GM12878 (cell line): ENCODE measurements at regions not wholly inside any gene's neighbourhood (a gene's known extent, or its start where the extent isn't known, plus 50 kb on each side); places are given as distances from the start of the nearest gene placed in this dataset.
A peak's percentile ranks its signal among the peaks of the same experiment; 100 is the strongest.

Source experiments
- ATAC-seq: fragments of 200-7000 bp; cut with Tn5 transposase; 3 replicates; pipeline ENCODE4 v1.9.1; 2020; ENCODE audit warnings: mild to moderate bottlenecking, moderate library complexity
- BruUV-seq: library from RNA; stranded (reverse); fragments of 400-500 nt; replicated peaks from 2 replicates; lab custom pipeline; 2021; lab: Mats Ljungman, UMichigan
- CTCF ChIA-PET: fragments of 300-600 bp; sonication (Branson Sonifier 250); formaldehyde crosslinking; extraction: SDS; loops from one replicate; lab custom pipeline; 2021; ENCODE audit warnings: inconsistent platforms; lab: Yijun Ruan, JAX
- POLR2A ChIA-PET: fragments of 350-600 bp; formaldehyde crosslinking; extraction: SDS; loops from one replicate; lab custom pipeline; 2021; ENCODE audit warnings: inconsistent platforms; lab: Charles Lee
- RAD21 ChIA-PET: fragments of 300-600 bp; sonication (Branson Sonifier 250); formaldehyde crosslinking; loops from one replicate; lab custom pipeline; 2023; ENCODE audit warnings: antibody characterized with exemption; ENCODE audit not compliant: unreplicated experiment; lab: Charles Lee
- SMC1A ChIA-PET: fragments of 300-600 bp; sonication (Branson Sonifier 250); formaldehyde crosslinking; loops from one replicate; lab custom pipeline; 2023; ENCODE audit not compliant: unreplicated experiment, uncharacterized antibody; lab: Charles Lee
- DNase-seq: peaks from one replicate; pipeline ENCODE4 v3.0.0-alpha.2; 2011; ENCODE audit warnings: low read depth, low spot score
- FAIRE-seq: peaks from 3 replicates; lab custom pipeline; 2011; peaks lifted over from hg19 to GRCh38; lab: Jason Lieb, UNC
- H2AFZ ChIP-seq: 2 replicates; pipeline ENCODE4 v1.6.0; 2011; ENCODE audit warnings: low read depth, low read length, control low read depth; ENCODE audit not compliant: control insufficient read depth
- H3K27ac ChIP-seq: 2 replicates; pipeline ENCODE4 v1.5.1; 2011; ENCODE audit warnings: control low read depth; ENCODE audit not compliant: control insufficient read depth, insufficient read depth
- H3K27me3 ChIP-seq, 2 experiments: replicated peaks in 1 of 2; 2 replicates each; pipeline versions ENCODE4 v1.6.0 to v1.6.1; 2011; ENCODE audit warnings: low read length in 1 of 2; ENCODE audit not compliant: control insufficient read depth in 2 of 2, insufficient read depth in 2 of 2
- H3K36me3 ChIP-seq, 2 experiments: 2 replicates each; pipeline ENCODE4 v1.5.1; 2011; ENCODE audit warnings: low read length in 1 of 2; ENCODE audit not compliant: control insufficient read depth in 2 of 2, insufficient read depth in 2 of 2
- H3K4me1 ChIP-seq: 2 replicates; pipeline ENCODE4 v1.6.1; 2011; ENCODE audit warnings: mild to moderate bottlenecking, low read length, moderate library complexity, mixed read lengths; ENCODE audit not compliant: control insufficient read depth, insufficient read depth
- H3K4me2 ChIP-seq: 2 replicates; pipeline ENCODE4 v1.6.0; 2011; ENCODE audit warnings: control low read depth; ENCODE audit not compliant: control insufficient read depth, insufficient read depth
- H3K4me3 ChIP-seq: fragments of 200-600 bp; sonication (generic); 2 replicates; pipeline ENCODE4 v1.5.1; 2016
- H3K79me2 ChIP-seq: 2 replicates; pipeline ENCODE4 v1.6.0; 2011; ENCODE audit warnings: low read length; ENCODE audit not compliant: control insufficient read depth, insufficient read depth
- H3K9ac ChIP-seq: 2 replicates; pipeline ENCODE4 v1.8.0; 2011; ENCODE audit warnings: low read length, control low read depth, mixed read lengths; ENCODE audit not compliant: control insufficient read depth, insufficient read depth
- H3K9me3 ChIP-seq: replicated peaks from 3 replicates; pipeline ENCODE4 v1.5.1; 2011; ENCODE audit warnings: mild to moderate bottlenecking, low read length; ENCODE audit not compliant: control insufficient read depth, insufficient read depth
- H4K20me1 ChIP-seq: 2 replicates; pipeline ENCODE4 v1.6.0; 2011; ENCODE audit not compliant: control insufficient read depth, insufficient read depth
- CBFB ChIP-seq: IDR thresholded peaks from 2 replicates; pipeline ENCODE4 v1.6.1; 2016; ENCODE audit warnings: antibody characterized with exemption, low read depth
- JUNB ChIP-seq: IDR thresholded peaks from 2 replicates; pipeline ENCODE4 v1.6.1; 2016; ENCODE audit warnings: antibody characterized with exemption, mild to moderate bottlenecking
- MTA2 ChIP-seq: fragments of 450-650 bp; IDR thresholded peaks from 2 replicates; pipeline ENCODE4 v1.6.1; 2016; ENCODE audit warnings: low read depth, mild to moderate bottlenecking, moderate library complexity
- PAX5 ChIP-seq: IDR thresholded peaks from 2 replicates; pipeline ENCODE4 v1.6.1; 2011; ENCODE audit warnings: low read depth, low read length, borderline replicate concordance
- POLR2A ChIP-seq: IDR thresholded peaks from 2 replicates; pipeline ENCODE4 v1.6.1; 2011; ENCODE audit warnings: low read depth, mild to moderate bottlenecking, low read length
- SIN3A ChIP-seq: IDR thresholded peaks from 2 replicates; pipeline ENCODE4 v1.6.1; 2012; ENCODE audit warnings: low read depth, low read length, improper control_type of control experiment
- SPI1 ChIP-seq: IDR thresholded peaks from 2 replicates; pipeline ENCODE4 v1.6.1; 2011; ENCODE audit warnings: low read depth, mild to moderate bottlenecking, low read length, moderate library complexity, borderline replicate concordance; ENCODE audit not compliant: insufficient read depth
- ZNF274 ChIP-seq: IDR thresholded peaks from one replicate; pipeline ENCODE4 v1.8.0; 2011; ENCODE audit not compliant: insufficient read length, insufficient read depth
- WGBS: methylation state at CpG from one replicate; pipeline ENCODE4 v1.1.6; 2016; ENCODE audit warnings: low lambda C conversion rate; ENCODE audit not compliant: insufficient replicate concordance, insufficient coverage; ENCODE audit errors: missing lambda C conversion rate; 5-methylcytosine and 5-hydroxymethylcytosine counted together
- in situ Hi-C: fragments of 300-500 bp; cut with MboI; formaldehyde crosslinking; loops from 9 replicates; pipeline ENCODE4 v1.14.3; 2018; ENCODE audit warnings: mixed read lengths
- intact Hi-C: fragments of 100-400 bp; cut with micrococcal nuclease; formaldehyde crosslinking; loops from one replicate; pipeline ENCODE4 v1.14.2; 2022; ENCODE audit not compliant: unreplicated experiment

GRCh38 chr22:48197189-48197690, 1434.8 kb downstream of the TBC1D22A start:
- TF ChIP-seq SPI1: no peak
- no peak for TF ChIP-seq SIN3A
- no peak for TF ChIP-seq PAX5
- no peak for TF ChIP-seq ZNF274
- TF ChIP-seq CBFB: no peak
- TF ChIP-seq POLR2A: no peak
- no peak for TF ChIP-seq JUNB
- ChIA-PET POLR2A (no interaction called here), SMC1A (no interaction called here), CTCF (no interaction called here), RAD21 (no interaction called here)
- in situ Hi-C loops: no loop called here
- H3K79me2 ChIP-seq: no peaks in the 10 kb centered on the region
- H3K27ac ChIP-seq: no peak overlapping the region
- H3K9me3 ChIP-seq: no peaks in the 10 kb centered on the region; the same call in 2 of the 3 replicates
- no peak for ATAC-seq
- DNase-seq: no peak
- FAIRE-seq: no peak
- BruUV-seq: no TSS peak
- WGBS: 17% methylated on average over 2 of the region's 2 CpGs
- H3K4me3 ChIP-seq: no peak overlapping the region
- no peak overlapping the region for H3K4me2 ChIP-seq
- H3K9ac ChIP-seq: no peak overlapping the region
- H2AFZ ChIP-seq: no peak overlapping the region
- H4K20me1 ChIP-seq: no peaks in the 10 kb centered on the region
- intact Hi-C loops: no loop called here
- H3K4me1 ChIP-seq: no peaks in the 10 kb centered on the region
- no peaks in the 10 kb centered on the region for H3K36me3 ChIP-seq
- H3K27me3 ChIP-seq: no peaks in the 10 kb centered on the region

- ChIA-PET POLR2A (no interaction called here), RAD21 (no interaction called here)
- no peak for FAIRE-seq
Measured at GRCh38 chr22:48192920-48193319, 1430.5 kb downstream of the TBC1D22A start.

More at GRCh38 chr22:48192920-48193319, 1430.5 kb downstream of the TBC1D22A start:
- Histone ChIP-seq H3K4me2 (no peak overlapping the region), H3K9me3 (no peaks in the 10 kb centered on the region; the same call in 2 of the 3 replicates), H3K79me2 (no peaks in the 10 kb centered on the region), H4K20me1 (no peaks in the 10 kb centered on the region), H3K36me3 (no peaks in the 10 kb centered on the region), H3K4me3 (no peak overlapping the region), H3K27ac (no peak overlapping the region), H3K4me1 (no peaks in the 10 kb centered on the region), H2AFZ (no peak overlapping the region), H3K9ac (no peak overlapping the region), H3K27me3 (no peaks in the 10 kb centered on the region)
- ChIA-PET CTCF (no interaction called here), SMC1A (no interaction called here)
- intact Hi-C loops: no loop called here
- DNase-seq (no peak), ATAC-seq (no peak)
- BruUV-seq: no TSS peak
- TF ChIP-seq MTA2: no peak
- peak; percentile 57; the same call in 1 of the 2 replicates for TF ChIP-seq SPI1
- in situ Hi-C loops: no loop called here
- WGBS: 8% methylated on average over 3 of the region's 3 CpGs
